GM19438 (cell line): ENCODE measurements at regions not wholly inside any gene's neighbourhood (a gene's known extent, or its start where the extent isn't known, plus 50 kb on each side); places are given as distances from the start of the nearest gene placed in this dataset.
"Not testable (repeated sequence)": the region's sequence is repeated elsewhere in the genome, so short reads cannot be mapped to it uniquely, and the experiment has no call there.

ENCODE experiments used
- ATAC-seq: cut with Tn5 transposase; IDR thresholded peaks from one replicate; pipeline ENCODE4 v1.9.1; 2021; ENCODE audit warnings: low read depth; ENCODE audit not compliant: unreplicated experiment

- ATAC-seq = no peak
Measured at GRCh38 chr6:130603391-130603790, 223.8 kb upstream of the SMLR1 start.

- ATAC-seq = no peak
Measured at GRCh38 chr6:130604841-130605399, 222.3 kb upstream of the SMLR1 start.

- no peak for ATAC-seq
Measured at GRCh38 chr6:130610303-130610702, 216.9 kb upstream of the SMLR1 start.

- no peak for ATAC-seq
Measured at GRCh38 chr6:130611366-130611765, 215.8 kb upstream of the SMLR1 start.

GRCh38 chr6:130613176-130613575, 214.0 kb upstream of the SMLR1 start:
- no peak for ATAC-seq

GRCh38 chr6:130615816-130616215, 211.4 kb upstream of the SMLR1 start:
- no peak for ATAC-seq

GRCh38 chr6:130617658-130618057, 209.5 kb upstream of the SMLR1 start:
- ATAC-seq = no peak

- ATAC-seq = not testable (repeated sequence)
Measured at GRCh38 chr6:130618806-130619205, 208.4 kb upstream of the SMLR1 start.

- no peak for ATAC-seq
Measured at GRCh38 chr6:130620338-130620781, 206.8 kb upstream of the SMLR1 start.

GRCh38 chr6:130622142-130622541, 205.1 kb upstream of the SMLR1 start:
- ATAC-seq = no peak

- no peak for ATAC-seq
Measured at GRCh38 chr6:130624046-130624445, 203.2 kb upstream of the SMLR1 start.

- peak; percentile 77 for ATAC-seq
Measured at GRCh38 chr6:130625825-130626527, 201.2 kb upstream of the SMLR1 start.

GRCh38 chr6:130628862-130629261, 198.3 kb upstream of the SMLR1 start:
- ATAC-seq = no peak

- ATAC-seq = no peak
Measured at GRCh38 chr6:130629640-130630039, 197.6 kb upstream of the SMLR1 start.

GRCh38 chr6:130632277-130632676, 194.9 kb upstream of the SMLR1 start:
- ATAC-seq = no peak

GRCh38 chr6:130632897-130633296, 194.3 kb upstream of the SMLR1 start:
- ATAC-seq = no peak

GRCh38 chr6:130643361-130643760, 183.8 kb upstream of the SMLR1 start:
- ATAC-seq = no peak

- ATAC-seq = no peak
Measured at GRCh38 chr6:130644175-130644574, 183.0 kb upstream of the SMLR1 start.

- not testable (repeated sequence) for ATAC-seq
Measured at GRCh38 chr6:130644769-130645168, 182.4 kb upstream of the SMLR1 start.

GRCh38 chr6:130647246-130647645, 180.0 kb upstream of the SMLR1 start:
- no peak for ATAC-seq

GRCh38 chr6:130655586-130655985, 171.6 kb upstream of the SMLR1 start:
- ATAC-seq = no peak

- ATAC-seq = no peak
Measured at GRCh38 chr6:130661077-130661476, 166.1 kb upstream of the SMLR1 start.
